ENCODE measurements at regions not wholly inside any gene's neighbourhood (a gene's known extent, or its start where the extent isn't known, plus 50 kb on each side); places are given as distances from the start of the nearest gene placed in this dataset.

DNA sequence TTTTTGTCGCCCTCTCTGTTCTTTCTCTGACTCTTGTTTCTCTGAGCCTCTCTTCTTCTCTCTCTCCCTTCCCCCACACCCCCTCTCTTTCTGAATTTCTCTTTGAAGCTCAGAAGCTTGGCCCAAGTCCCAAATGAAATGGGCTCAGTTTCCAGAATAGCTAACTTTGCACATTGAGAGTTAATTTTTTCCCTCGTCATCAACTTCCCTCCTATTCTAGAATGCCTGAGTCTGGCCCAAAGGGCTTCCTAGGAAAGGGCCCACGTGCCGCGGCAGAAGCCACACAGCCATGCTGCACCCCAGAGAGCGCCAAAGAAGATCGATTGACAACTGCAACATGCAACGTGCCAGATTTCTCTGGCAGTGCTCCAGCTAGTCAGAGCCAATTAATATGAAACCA, 588.8 kb upstream of the KLF4 start:
- Mint-ChIP-seq H3K27me3 (peaks cover 2% of the 10 kb centered on the region), H3K4me3 (no peak overlapping the region), H3K36me3 (ENCODE audit: low read depth) (no peaks in the 10 kb centered on the region), H3K9me3 (no peaks in the 10 kb centered on the region), H3K27ac (no peak overlapping the region), H3K4me1 (no peaks in the 10 kb centered on the region)
- ChIA-PET CTCF (no interaction called here), POLR2A (no interaction called here)
- ATAC-seq (ENCODE audit: low read depth) (no peak), DNase-seq (no peak)
- no peak for TF ChIP-seq CTCF (IDR thresholded peaks at IDR 0.05)
- intact Hi-C loops (cut with micrococcal nuclease), result no loop called here

GRCh38 chr9:108077556-108077955, 588.0 kb upstream of the KLF4 start:
- ChIA-PET POLR2A (no interaction called here), CTCF (no interaction called here)
- ATAC-seq (ENCODE audit: low read depth) (no peak), DNase-seq (no peak)
- no peak overlapping the region for H3K27ac Mint-ChIP-seq
- no peaks in the 10 kb centered on the region for H3K9me3 Mint-ChIP-seq
- peaks cover 2% of the 10 kb centered on the region for H3K27me3 Mint-ChIP-seq
- intact Hi-C loops (cut with micrococcal nuclease), result no loop called here
- H3K36me3 Mint-ChIP-seq (ENCODE audit: low read depth), result no peaks in the 10 kb centered on the region
- no peaks in the 10 kb centered on the region for H3K4me1 Mint-ChIP-seq
- no peak overlapping the region for H3K4me3 Mint-ChIP-seq
- TF ChIP-seq CTCF (IDR thresholded peaks at IDR 0.05), result no peak

DNA sequence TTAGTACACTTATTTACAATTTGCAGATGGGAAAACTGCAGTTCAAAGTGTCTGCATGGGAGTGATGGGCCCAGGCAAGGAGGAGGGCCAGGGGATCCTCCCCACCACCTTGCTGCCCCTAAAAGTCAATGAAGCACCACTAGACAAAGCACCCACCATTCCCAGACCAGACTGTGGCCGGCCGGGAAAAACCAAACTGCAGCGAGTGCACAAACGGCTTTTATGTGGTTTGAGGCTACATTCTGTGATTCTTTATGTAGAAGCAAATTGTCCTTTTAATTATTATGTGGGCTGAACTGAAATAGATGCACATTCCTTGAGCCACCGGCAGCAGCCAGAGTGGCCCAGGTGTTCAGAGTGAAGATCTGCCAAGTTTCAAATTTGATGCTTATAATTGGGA, 585.3 kb upstream of the KLF4 start:
- DNase-seq (no peak), ATAC-seq (ENCODE audit: low read depth) (no peak)
- ChIA-PET CTCF (no interaction called here), POLR2A (no interaction called here)
- H3K27me3 Mint-ChIP-seq, result peaks cover 4% of the 10 kb centered on the region
- no peak overlapping the region for H3K4me3 Mint-ChIP-seq
- no peaks in the 10 kb centered on the region for H3K36me3 Mint-ChIP-seq (ENCODE audit: low read depth)
- H3K4me1 Mint-ChIP-seq, result no peaks in the 10 kb centered on the region
- TF ChIP-seq CTCF (IDR thresholded peaks at IDR 0.05), result no peak
- no peak overlapping the region for H3K27ac Mint-ChIP-seq
- intact Hi-C loops (cut with micrococcal nuclease), result no loop called here
- H3K9me3 Mint-ChIP-seq, result no peaks in the 10 kb centered on the region

DNA sequence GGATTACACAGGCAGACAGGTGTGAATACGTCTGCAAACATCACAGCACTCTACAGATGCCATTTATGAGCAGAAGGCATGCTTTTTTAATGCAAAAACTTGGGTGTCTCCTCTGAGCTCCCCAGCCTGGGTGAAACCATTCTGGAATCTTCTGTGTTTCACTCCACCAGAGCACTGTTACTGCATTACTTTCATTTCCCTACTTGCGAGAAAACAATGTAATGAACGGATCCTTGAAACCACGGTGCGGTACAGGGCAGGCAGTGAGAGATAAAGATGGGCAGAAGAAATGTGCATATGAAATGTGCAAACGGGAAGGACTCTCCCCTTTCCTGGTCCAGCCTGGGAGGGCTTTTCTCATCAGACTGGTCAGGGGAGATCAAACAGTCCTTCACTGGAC, 584.3 kb upstream of the KLF4 start:
- DNase-seq, result no peak
- H3K4me3 Mint-ChIP-seq, result no peak overlapping the region
- no peak for TF ChIP-seq CTCF (IDR thresholded peaks at IDR 0.05)
- ChIA-PET CTCF (interaction anchor here (0.7 kb wide), 1 partner anchor 229 kb away, joined by 3 read pairs; no protein-coding TSS in a partner anchor), POLR2A (no interaction called here)
- no peaks in the 10 kb centered on the region for H3K4me1 Mint-ChIP-seq
- no peaks in the 10 kb centered on the region for H3K9me3 Mint-ChIP-seq
- H3K27ac Mint-ChIP-seq, result no peak overlapping the region
- no peaks in the 10 kb centered on the region for H3K36me3 Mint-ChIP-seq (ENCODE audit: low read depth)
- peaks cover 4% of the 10 kb centered on the region for H3K27me3 Mint-ChIP-seq
- no peak for ATAC-seq (ENCODE audit: low read depth)
- intact Hi-C loops (cut with micrococcal nuclease), result no loop called here

DNA sequence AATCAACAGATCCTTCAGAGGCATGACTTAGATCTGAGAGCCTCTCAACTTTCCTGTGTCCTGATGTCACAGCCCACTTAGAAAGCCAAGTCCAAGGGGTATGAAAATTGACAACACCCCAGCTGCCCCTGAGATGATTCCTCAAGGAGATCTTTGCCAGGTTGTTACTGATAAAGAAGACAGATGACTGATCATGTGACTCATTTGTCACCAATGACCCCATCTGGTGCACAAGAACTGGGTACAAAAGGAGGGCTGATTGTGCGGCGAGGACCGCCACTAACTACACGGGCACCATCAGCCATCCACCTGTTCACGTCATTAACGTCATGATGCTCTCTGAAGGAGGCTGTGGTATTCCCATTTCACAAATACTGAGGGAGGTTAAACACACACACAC, 583.2 kb upstream of the KLF4 start:
- DNase-seq (no peak), ATAC-seq (ENCODE audit: low read depth) (no peak)
- H3K4me3 Mint-ChIP-seq, result no peak overlapping the region
- ChIA-PET CTCF (no interaction called here), POLR2A (no interaction called here)
- no peaks in the 10 kb centered on the region for H3K4me1 Mint-ChIP-seq
- H3K27me3 Mint-ChIP-seq, result peaks cover 4% of the 10 kb centered on the region
- intact Hi-C loops (cut with micrococcal nuclease), result no loop called here
- H3K36me3 Mint-ChIP-seq (ENCODE audit: low read depth), result no peaks in the 10 kb centered on the region
- no peak overlapping the region for H3K27ac Mint-ChIP-seq
- no peak for TF ChIP-seq CTCF (IDR thresholded peaks at IDR 0.05)
- H3K9me3 Mint-ChIP-seq, result no peaks in the 10 kb centered on the region
